LHCN-M2 (cell line): ENCODE measurements at regions not wholly inside any gene's neighbourhood (a gene's known extent, or its start where the extent isn't known, plus 50 kb on each side); places are given as distances from the start of the nearest gene placed in this dataset.
A peak's percentile ranks its signal among the peaks of the same experiment; 100 is the strongest.

Experiments used
- DNase-seq: peaks from one replicate; pipeline ENCODE4 v3.0.0-alpha.2; 2012; ENCODE audit warnings: low read depth

DNA sequence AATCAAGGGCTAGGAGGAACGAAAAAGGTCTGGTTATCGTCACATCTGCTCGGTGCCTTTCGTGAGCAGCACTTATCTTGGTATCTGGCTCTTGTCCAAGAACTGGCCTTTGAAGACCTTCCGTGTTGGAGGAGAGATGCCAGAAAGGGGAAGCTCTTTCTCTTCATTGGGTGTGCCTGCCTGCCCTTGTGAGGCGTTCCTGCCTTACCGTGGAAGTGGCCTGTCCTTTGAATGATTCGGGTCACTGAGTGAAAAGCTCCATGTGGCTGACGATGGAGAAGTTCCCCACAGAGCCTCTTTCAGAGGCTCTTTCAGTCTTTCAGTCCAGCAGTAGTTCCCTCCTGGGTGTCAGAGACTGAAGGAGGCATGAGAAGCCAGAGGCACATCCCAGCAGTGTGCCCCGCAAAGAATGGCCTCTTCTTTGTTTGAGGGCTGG, 121.5 kb upstream of the SLC10A2 start:
- DNase-seq = no peak

DNA sequence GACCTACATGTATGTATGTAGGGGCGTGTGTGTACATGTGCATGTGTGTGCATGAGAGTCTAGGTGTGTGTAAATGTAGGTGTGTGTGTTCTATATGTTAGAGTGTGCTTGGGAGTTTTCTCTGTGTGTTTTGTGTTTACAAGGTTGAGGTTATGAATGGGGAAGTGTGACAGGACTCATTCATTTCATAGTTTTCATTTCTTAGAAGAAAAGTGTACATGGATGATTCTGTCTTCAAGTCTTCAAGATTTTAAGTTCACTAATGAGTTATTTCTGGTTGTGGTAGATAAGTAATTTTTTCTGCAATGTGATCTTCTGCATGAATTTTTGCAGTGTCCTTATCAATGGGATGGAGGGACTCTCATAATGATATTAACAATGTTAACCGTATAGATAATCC, 118.2 kb upstream of the SLC10A2 start:
- DNase-seq = no peak

DNA sequence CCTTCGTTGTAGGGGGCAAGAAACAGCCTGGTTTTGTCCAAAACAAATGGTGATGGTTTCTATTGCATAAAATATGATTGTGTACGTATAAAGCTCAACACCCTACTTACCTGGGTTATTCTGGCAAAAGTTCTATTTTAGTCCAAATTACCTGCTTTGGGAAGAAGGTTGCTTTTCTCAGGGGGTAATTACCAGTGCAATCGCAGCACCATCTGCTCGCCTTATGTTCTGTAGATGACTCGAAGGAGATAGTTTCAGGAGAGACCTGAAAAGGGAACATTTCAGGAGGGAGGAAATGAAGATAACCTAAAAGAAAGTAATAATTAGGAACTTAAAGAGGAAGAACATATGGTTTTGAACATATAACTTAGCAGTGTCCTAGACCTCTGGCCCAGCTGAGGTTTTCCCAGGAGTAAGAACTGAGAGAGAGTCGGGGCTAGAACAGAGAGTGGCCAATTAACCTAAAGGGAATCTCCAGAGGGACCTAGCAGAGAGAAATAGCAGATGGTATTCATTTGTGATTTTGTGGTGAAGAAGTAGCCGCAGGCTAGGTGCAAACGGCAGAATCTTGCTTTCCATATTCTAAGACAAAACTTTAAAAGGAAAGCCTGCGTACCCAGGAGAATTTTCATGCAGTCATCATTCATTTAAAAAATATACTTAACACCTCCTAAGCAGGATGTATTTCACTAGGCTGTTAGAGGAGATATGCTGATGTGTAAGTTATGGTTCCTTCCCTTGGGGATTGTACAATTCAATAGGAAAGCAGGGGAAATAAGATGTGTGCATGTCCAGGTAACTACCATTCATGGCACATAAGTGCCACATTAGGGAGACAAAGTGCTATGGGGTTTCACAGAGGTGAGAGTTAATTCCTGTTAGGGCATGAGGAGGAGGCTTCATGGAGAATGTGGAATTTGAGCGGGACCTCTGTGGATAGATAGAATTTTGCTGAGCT, 113.0 kb upstream of the SLC10A2 start:
- DNase-seq = no peak

DNA sequence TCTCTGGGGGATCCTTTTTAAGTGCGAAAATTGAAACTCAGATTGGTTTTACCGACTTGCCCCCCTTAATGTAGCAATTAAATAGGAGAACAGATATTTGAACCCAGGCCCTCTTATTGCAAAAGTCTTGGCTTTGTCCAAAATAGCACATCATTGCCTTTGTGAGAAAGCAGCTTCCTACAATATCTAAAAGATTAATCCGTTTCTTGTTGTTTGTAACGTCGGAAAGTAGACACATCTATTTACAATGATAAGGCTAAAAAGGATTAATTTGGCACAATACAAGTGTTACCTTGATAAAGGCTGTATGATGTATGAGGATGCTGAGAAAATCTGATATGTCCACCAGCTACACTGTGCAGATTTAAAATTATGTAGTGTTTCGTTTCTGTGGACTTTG, 108.7 kb upstream of the SLC10A2 start:
- no peak for DNase-seq

DNA sequence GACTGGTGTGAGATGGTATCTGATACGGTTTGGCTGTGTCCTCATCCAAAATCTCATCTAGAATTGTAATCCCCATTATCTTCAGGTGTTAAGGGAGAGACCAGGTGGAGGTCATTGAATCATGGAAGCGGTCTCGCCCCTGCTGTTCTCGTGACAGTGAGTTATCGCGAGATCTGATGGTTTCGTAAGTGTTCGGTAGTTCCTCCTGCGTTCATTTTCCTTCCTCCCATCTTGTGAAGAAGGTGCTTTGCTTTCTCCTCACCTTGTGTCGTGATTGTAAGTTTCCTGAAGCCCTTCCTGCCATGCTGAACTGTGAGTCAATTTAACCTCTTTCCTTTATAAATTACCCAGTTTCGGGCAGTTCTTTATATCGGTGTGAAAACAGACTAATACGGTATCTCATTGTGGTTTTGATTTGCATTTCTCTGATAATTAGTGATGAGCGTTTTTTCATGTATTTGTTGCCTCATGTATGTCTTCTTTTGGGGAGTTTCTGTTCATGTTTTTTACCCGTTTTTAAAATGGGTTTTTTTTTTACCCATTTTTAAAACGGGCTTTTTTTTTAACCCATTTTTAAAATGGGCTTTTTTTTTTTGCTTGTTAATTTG, 102.8 kb upstream of the SLC10A2 start:
- DNase-seq = no peak

DNA sequence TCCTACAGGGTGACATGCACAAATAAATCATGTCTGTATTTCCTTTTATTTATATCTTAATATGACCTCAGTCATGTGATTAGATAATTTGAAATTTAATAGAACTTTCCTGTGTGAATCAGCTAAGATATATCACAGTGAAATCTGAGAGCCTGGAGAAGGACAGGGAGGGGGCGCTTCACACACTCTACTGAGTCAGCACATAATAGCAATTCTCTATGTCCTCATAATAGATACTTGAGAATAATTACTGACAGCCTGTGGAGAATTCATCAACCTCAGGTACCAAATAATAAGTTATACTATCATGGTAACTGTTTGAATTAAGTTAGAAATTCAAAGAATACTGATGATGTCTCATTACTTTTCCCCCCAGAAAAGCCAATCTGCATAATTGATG, 98.0 kb upstream of the SLC10A2 start:
- DNase-seq = no peak

DNA sequence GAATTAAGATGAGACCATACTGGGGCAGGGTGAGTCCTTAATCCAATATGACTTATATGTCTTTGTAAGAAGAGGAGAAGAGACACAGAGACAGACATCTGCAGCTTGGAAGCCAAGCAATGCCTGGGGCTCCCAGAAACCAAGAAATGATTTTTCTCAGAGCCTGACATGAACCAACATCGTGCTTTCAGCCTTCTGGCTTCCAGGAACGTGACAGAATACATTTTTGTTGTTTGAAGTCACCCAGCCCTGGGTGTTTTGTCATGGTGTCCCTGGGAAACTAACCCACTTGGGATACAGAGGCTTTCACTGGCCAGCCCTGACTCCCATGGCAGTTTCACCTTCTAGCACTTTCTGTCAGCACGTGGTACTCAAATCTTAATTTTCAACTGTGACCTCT, 95.3 kb upstream of the SLC10A2 start:
- no peak for DNase-seq

DNA sequence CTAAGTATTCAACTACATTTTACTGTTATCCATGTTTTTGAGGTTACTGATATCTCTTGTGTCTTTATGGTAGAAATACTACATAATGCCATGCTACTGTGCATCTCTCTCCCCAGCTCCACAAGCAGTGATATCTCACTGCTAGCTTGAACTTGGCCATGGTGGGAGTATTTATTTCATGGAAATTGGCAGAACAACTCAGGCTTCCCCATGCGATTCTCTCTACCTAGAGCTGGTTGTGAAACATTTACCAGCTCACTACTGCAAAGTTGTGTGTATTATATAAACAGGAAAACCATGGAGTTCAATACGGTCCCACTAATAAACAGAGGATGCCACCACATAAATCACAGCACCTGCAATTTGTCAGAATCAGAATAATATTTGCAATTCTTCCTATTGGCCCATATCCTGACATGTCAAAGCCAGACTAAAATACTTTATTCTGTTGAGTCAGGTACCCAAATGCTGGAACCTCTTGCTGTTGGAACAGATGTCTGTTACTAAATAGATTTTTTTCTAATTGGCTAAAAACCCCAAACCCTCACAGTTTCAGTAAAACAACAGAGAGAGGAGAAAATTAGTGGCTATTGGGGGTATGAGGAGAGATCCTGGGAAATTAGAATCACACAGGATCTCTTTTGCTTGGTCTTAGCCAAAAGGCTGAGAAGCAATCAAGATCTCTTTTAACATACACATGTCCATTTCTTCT, 91.4 kb upstream of the SLC10A2 start:
- no peak for DNase-seq

DNA sequence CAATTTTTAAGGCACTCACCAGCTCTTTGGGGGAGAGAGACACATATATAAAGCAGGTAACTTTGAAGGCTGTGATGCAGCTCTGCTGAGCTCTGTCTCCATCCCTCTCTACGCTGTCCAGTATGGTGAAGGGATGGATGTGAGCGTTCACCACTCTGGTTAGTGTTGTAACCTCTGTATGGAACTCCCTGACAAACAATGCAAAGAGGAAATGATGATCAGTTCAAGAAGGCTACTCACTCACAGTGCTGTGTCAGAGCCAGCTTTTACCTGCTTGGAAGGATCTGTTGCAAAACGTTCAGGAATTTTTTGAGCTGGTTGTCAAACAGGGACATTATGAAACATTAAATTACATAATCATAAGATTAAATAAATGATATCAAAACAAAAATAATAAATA, 90.8 kb upstream of the SLC10A2 start:
- DNase-seq = no peak

DNA sequence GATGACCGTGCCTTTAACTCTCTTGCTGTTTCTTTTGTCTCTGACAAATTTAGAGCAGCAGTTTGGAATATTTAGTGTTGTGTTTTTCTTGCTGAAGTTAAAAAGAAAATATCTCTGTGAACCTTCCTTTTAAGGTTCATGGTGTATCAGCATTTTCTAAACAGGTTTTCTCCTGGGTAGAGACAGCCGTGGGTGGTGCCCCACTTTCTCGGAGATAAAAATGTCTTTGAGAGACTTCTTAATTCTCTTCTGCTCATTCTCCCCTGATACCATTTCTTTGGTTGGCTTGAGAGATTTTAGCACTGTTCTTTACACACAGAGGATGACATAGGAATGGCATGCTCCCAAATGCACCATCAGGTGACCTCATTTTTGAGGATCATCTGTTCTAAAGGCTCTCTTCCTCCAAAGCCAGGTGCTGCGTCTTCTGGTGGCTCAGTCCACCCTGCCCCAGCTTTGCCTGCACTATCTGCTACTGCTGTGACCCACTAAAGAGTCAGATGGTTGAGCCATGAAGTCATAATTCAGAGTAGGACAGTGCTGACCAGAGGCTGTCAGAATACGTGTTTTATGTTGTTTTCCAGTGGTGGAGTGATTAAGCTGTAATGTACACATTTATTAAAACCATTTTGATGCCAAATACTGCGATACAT, 90.3 kb upstream of the SLC10A2 start:
- no peak for DNase-seq

DNA sequence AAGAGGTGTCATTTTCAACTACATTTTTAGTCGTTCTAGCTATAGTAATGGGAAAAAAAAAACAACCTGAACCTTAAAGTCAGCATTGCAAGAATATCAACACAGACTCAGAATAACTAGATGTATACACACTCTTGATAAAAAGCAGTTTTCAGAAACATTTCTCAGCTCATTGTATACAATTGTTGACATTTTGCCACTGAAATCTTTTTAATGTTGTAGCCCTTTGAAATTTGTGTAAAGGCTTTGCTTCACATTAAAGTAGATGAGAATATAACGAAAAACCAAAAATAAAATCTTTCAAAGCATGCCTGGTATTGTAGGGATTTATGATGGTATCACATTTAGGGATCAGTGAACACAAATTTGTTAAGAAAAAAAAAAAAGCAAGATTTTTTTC, 87.2 kb upstream of the SLC10A2 start:
- no peak for DNase-seq

DNA sequence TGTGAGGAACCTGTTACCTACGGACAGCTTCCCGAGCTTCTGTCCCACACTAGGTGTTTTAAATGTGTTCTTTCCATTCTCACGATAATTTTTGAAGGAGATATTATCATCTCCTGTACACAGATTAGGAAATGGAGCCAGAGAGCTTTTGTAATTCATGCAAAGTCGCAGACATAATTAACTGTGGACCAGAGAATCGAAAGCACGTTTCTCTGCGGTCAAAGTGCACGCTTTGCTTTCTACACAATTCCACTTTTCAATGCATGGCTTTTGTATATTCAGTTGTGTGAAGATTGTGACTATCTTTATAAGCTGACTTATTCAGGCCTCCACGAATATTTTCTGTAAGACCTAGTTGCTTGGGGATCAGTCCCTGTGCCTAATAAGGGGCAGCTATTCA, 81.7 kb upstream of the SLC10A2 start:
- no peak for DNase-seq

DNA sequence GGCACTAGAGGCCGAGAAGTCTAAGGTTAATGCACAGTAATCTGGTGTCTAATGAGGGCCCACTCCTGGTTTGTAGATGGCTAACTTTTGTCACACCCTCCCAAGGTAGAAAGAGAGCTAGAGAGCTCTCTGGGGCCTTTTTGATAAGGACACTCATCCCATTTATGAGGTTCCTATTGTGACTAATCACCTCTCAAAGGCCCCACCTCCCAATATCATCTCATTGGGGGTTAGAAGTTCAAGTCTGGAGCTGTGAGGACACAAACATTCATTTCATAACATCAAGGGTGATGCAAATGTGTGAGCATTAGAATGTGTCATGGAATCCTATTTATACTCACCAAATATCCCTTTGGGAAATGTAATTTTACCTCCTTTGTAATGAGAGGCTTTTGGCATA, 79.2 kb upstream of the SLC10A2 start:
- DNase-seq = no peak

DNA sequence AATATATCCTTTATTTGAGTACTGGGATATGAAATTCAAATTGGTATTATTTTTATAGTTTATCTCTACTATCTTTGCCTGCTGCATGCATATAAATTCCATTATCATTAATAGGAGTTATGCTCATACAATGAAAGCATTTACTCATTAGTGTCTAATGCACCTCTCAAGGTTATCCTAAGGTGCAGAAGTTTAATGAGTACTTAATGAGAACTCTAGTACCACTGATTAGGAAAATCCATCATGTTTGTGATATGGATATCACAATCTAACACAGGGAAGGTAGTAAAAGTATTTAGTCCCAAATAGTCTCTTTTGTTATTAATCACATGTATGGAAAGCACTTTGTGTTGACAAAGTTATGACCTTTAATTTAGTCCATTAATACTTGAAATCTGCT, 77.2 kb upstream of the SLC10A2 start:
- DNase-seq = no peak

DNA sequence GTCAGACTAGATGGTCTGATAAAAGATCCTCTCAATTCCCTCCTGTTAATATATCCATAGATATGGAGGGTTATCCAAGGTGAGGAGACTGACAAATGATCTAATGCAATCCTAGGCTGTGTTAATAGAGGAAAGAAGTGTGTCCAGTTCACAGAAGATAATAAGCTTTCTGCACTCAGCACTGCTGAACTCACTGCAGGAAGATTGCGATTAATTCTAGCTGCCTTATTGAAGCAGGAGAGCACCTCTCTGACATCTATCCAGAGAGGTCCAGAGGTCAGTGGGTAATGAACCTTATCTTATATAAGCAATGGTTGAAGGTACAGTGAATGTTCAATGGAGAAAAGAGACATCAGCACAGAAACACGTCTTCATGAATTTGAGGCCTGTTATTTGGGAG, 75.9 kb upstream of the SLC10A2 start:
- DNase-seq = no peak

DNA sequence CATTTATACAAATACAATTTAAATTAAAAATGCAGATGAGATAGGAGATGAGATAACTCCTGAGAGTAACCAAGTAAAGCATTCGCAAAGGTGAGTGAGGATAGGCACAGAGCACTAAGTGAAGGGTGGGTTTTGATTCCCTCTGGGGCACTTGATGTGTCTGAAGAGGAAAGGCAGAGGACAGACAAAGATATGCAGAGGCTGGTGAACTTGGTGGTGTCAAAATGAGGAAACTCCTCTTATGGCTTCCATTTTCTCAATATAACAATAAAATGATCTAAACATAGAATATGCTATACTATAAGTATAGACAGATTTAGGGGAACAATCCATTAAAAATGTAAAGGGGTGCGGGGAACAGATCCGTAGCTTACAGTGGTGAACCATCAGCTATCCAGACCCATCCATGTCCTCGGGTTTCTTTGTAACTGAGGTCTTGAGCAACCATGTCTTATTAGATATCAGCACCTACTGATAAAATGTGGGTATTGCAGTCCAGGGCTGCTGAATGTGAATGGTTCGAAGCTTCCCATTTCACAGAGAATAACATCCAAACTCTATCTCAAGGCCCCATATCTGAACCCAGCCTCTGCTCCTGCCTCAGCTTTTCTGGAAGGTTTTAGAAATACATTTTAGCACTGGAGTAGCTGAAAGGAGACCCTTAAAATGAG, 73.9 kb upstream of the SLC10A2 start:
- DNase-seq = peak; percentile 9

DNA sequence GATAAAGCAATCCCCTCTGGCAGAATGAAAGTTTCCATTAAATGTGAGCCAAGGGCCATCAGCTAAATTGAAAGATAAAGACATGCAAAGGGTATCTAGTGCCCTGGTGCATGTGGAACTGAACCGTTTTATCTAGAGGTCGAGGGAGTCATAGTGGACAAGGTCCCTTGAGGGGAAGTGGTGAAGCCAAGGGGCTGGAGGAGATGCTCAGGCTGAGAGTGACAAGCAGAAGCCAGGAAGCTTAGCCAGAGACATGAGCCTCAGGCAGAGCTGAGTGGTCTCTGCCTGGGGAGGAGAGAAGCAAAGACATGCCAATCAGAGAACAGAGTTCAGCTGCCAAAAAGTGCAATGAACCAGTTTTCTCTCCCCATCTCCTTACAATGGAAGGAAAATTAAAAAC, 68.1 kb upstream of the SLC10A2 start:
- no peak for DNase-seq

DNA sequence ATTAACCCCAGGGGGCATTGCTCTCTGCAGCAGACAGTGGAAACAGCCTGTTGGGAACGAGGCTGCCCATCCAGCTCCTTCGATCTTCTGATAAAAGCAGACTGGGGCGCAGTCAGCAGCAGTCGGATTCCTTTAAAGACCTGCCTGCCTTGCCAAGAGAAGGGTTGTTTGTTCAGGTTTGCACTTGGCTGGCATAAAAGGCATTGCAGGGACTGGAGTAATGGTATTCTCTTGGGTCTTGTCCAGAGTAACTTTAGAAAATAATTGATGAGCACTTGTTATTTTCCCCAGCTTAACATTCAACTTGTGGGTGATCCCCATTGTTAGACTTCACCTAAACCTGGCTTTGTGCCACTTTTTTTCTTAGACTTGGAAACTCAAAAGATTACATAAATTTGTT, 67.3 kb upstream of the SLC10A2 start:
- DNase-seq = no peak

DNA sequence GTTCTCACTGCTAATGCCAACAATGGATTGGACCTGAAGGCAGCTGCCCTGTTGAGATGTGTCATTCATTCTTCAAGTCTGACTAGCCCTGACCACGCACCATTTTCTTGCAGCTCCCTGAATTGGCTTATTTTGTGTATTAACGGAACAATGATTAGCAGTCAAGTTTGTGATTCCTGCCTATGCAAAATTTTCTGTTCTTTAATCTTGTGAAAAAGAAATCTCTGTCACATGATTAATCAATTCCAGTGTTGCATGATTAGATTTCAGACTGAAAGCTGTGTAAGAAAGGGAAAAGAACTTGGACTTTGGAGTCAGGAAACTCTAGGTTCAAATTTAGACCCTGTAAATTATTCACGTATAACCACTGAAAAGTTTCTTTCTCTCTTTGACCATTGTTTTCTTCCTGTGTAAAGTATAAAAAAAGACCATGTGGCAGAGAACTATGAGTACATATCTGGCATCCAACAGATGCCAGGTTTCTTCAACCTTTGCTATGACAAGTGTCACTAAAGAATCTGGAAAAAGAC, 64.5 kb upstream of the SLC10A2 start:
- peak; percentile 1 for DNase-seq

DNA sequence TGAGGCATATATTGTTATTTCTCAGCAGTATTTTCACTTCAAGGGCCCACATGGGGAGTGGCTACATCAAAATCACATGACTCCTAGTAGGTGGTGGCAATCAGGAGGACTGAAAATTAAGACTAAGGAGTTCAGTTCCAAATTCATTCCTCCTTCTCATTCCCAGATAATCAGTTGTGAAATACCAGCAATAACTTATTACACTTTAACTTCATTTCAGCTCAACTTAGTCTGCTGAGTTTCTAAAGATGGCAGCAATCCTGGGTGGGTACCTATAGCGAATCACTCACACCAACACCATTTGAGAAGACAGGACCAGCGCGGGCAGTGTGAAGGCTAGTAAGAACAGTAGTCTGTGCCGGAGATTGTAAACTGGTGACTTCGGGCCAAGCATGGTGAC, 63.9 kb upstream of the SLC10A2 start:
- DNase-seq = no peak
